Glutamatergic neuron (in vitro differentiated cells): ENCODE measurements at regions not wholly inside any gene's neighbourhood (a gene's known extent, or its start where the extent isn't known, plus 50 kb on each side); places are given as distances from the start of the nearest gene placed in this dataset.

Experiments
- DNase-seq: peaks from one replicate; pipeline ENCODE4 v3.0.0; 2022
- H3K27ac Mint-ChIP-seq: one replicate; pipeline ENCODE4 v1.8.0; 2020; ENCODE audit warnings: mild to moderate bottlenecking, mixed read lengths, inconsistent platforms; ENCODE audit not compliant: unreplicated experiment
- H3K27me3 Mint-ChIP-seq: one replicate; pipeline ENCODE4 v1.8.0; 2020; ENCODE audit warnings: mild to moderate bottlenecking, moderate library complexity, mixed read lengths, inconsistent platforms; ENCODE audit not compliant: unreplicated experiment
- H3K36me3 Mint-ChIP-seq: one replicate; pipeline ENCODE4 v1.8.0; 2020; ENCODE audit warnings: mild to moderate bottlenecking, mixed read lengths, inconsistent platforms; ENCODE audit not compliant: unreplicated experiment
- H3K4me1 Mint-ChIP-seq: one replicate; pipeline ENCODE4 v1.8.0; 2020; ENCODE audit warnings: mild to moderate bottlenecking, low read depth, mixed read lengths, inconsistent platforms; ENCODE audit not compliant: unreplicated experiment
- H3K4me3 Mint-ChIP-seq: one replicate; pipeline ENCODE4 v1.8.0; 2020; ENCODE audit warnings: mild to moderate bottlenecking, mixed read lengths, inconsistent platforms; ENCODE audit not compliant: unreplicated experiment
- H3K9me3 Mint-ChIP-seq: one replicate; pipeline ENCODE4 v1.8.0; 2020; ENCODE audit warnings: mild to moderate bottlenecking, moderate library complexity, mixed read lengths, inconsistent platforms; ENCODE audit not compliant: unreplicated experiment
- CTCF ChIP-seq: fragments of 200-600 bp; sonication (generic); IDR thresholded peaks from one replicate; pipeline ENCODE4 v1.5.0; 2021; ENCODE audit not compliant: partially characterized antibody, unreplicated experiment

- TF ChIP-seq CTCF, result no peak
- no peak for DNase-seq
- H3K27me3 Mint-ChIP-seq, result no peaks in the 10 kb centered on the region
- H3K4me1 Mint-ChIP-seq, result peaks cover 13% of the 10 kb centered on the region
- no peaks in the 10 kb centered on the region for H3K36me3 Mint-ChIP-seq
- no peaks in the 10 kb centered on the region for H3K9me3 Mint-ChIP-seq
- H3K4me3 Mint-ChIP-seq, result no peak overlapping the region
- H3K27ac Mint-ChIP-seq, result no peak overlapping the region
Observed at GRCh38 chr2:181374781-181375675, 82.2 kb upstream of the ITGA4 start.

GRCh38 chr2:181376442-181376841 is 80.7 kb upstream of the ITGA4 start:
- Mint-ChIP-seq H3K4me1 (peaks cover 22% of the 10 kb centered on the region), H3K4me3 (no peak overlapping the region), H3K27me3 (no peaks in the 10 kb centered on the region), H3K9me3 (no peaks in the 10 kb centered on the region), H3K27ac (no peak overlapping the region), H3K36me3 (no peaks in the 10 kb centered on the region)
- DNase-seq, result peak; percentile 32
- no peak for TF ChIP-seq CTCF

GRCh38 chr2:181376999-181377398 is 80.2 kb upstream of the ITGA4 start:
- peaks cover 22% of the 10 kb centered on the region for H3K4me1 Mint-ChIP-seq

GRCh38 chr2:181378491-181378890 is 78.7 kb upstream of the ITGA4 start:
- Mint-ChIP-seq H3K4me3 (no peak overlapping the region), H3K27ac (no peak overlapping the region), H3K27me3 (no peaks in the 10 kb centered on the region), H3K4me1 (peaks cover 22% of the 10 kb centered on the region), H3K36me3 (no peaks in the 10 kb centered on the region), H3K9me3 (no peaks in the 10 kb centered on the region)
- no peak for DNase-seq
- no peak for TF ChIP-seq CTCF

More at GRCh38 chr2:181376999-181377398, 80.2 kb upstream of the ITGA4 start:
- Mint-ChIP-seq H3K27me3 (no peaks in the 10 kb centered on the region), H3K27ac (peak overlapping the region; percentile 6), H3K36me3 (no peaks in the 10 kb centered on the region), H3K4me3 (no peak overlapping the region), H3K9me3 (no peaks in the 10 kb centered on the region)
- DNase-seq, result no peak
- TF ChIP-seq CTCF, result no peak

- no peak for TF ChIP-seq CTCF
- Mint-ChIP-seq H3K27me3 (no peaks in the 10 kb centered on the region), H3K9me3 (no peaks in the 10 kb centered on the region), H3K36me3 (no peaks in the 10 kb centered on the region), H3K4me1 (peaks cover 14% of the 10 kb centered on the region), H3K27ac (no peak overlapping the region), H3K4me3 (no peak overlapping the region)
- DNase-seq, result peak; percentile 26
Observed at GRCh38 chr2:181380581-181380980, 76.6 kb upstream of the ITGA4 start.
